Natural killer cell treated with Interleukin-12 subunit alpha and Interleukin-12 subunit beta and Interleukin-15 and Interleukin-18, amount 100 ng/mL, for 72 hours (primary cell): ENCODE measurements at regions not wholly inside any gene's neighbourhood (a gene's known extent, or its start where the extent isn't known, plus 50 kb on each side); places are given as distances from the start of the nearest gene placed in this dataset.

Experiments used
- ATAC-seq, 2 donors: fragments of 150-1000 bp; cut with Tn5 transposase in 1 of 2; sonication (Bioruptor Pico), chemical (Tn5 transposase) in 1 of 2; 2 replicates each; pipeline ENCODE4 v1.10.0; 2021
- DNase-seq: peaks from one replicate; pipeline ENCODE4 v3.0.0; 2022; ENCODE audit warnings: low spot score
- H3K27ac Mint-ChIP-seq, 2 donors: 1 replicate in 1 of 2; 2 replicates in 1 of 2; pipeline ENCODE4 v1.8.0; 2022; ENCODE audit warnings: mixed read lengths in 2 of 2, mild to moderate bottlenecking in 1 of 2, moderate library complexity in 1 of 2
- H3K27me3 Mint-ChIP-seq, 2 donors: 1 replicate in 1 of 2; 2 replicates in 1 of 2; pipeline ENCODE4 v1.8.0; 2022; ENCODE audit warnings: mixed read lengths in 2 of 2
- H3K36me3 Mint-ChIP-seq: one replicate; pipeline ENCODE4 v1.8.0; 2022; ENCODE audit warnings: mixed read lengths
- H3K4me1 Mint-ChIP-seq, 2 donors: 1 replicate in 1 of 2; 2 replicates in 1 of 2; pipeline ENCODE4 v1.8.0; 2022; ENCODE audit warnings: low read depth in 2 of 2, mixed read lengths in 2 of 2, mild to moderate bottlenecking in 1 of 2
- H3K4me3 Mint-ChIP-seq: one replicate; pipeline ENCODE4 v1.8.0; 2022; ENCODE audit warnings: mixed read lengths
- H3K9me3 Mint-ChIP-seq: 2 replicates; pipeline ENCODE4 v1.8.0; 2022; ENCODE audit warnings: mixed read lengths

DNA sequence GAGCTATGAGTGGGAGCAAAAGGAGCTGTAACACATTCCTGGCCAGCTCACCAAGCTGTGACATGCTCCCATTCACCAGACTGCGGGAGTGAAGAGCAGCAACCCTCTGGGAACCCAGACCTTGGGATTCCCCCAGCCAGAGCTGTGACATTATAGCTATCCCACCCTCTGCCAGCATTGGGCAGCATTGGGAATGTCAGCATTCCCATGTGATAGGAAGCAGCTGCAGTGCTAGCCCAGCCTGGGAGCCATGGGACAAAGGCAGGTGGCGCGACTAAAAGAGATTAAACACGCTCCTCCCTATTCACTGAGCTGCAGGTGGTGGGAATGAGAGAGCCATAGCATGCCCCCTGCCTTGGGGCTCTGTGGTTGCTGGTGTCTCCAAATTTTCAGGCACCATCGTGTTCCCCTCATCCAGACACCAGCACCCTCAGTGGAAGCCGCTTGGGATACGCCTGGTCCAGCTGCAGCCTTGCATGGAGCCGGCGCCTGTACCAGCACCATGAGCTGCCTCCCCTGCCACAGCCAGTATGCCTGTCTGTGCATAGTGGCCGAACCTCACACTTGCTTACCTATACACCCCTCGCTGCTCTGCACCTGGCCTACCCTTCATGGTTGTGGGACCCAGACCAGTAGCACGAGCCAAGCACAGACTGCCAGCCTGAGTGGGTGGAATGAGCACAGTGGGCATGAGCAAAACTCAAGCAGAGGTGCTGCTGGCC is 695.6 kb upstream of the GCFC2 start:
- Mint-ChIP-seq H3K27ac (no peak overlapping the region), H3K27me3 (no peaks in the 10 kb centered on the region), H3K9me3 (peaks cover 17% of the 10 kb centered on the region), H3K4me1 (no peaks in the 10 kb centered on the region), H3K4me3 (no peak overlapping the region), H3K36me3 (no peaks in the 10 kb centered on the region)
- ATAC-seq (no peak), DNase-seq (no peak)

GRCh38 chr2:76393356-76393755 is 682.6 kb upstream of the GCFC2 start:
- H3K4me1 Mint-ChIP-seq = no peaks in the 10 kb centered on the region
- no peak for ATAC-seq
- H3K36me3 Mint-ChIP-seq = peaks cover 5% of the 10 kb centered on the region
- no peak overlapping the region for H3K27ac Mint-ChIP-seq
- no peaks in the 10 kb centered on the region for H3K27me3 Mint-ChIP-seq
- DNase-seq = no peak
- H3K4me3 Mint-ChIP-seq = no peak overlapping the region
- H3K9me3 Mint-ChIP-seq = peaks cover 21% of the 10 kb centered on the region

GRCh38 chr2:76391678-76392077 is 681.0 kb upstream of the GCFC2 start:
- no peaks in the 10 kb centered on the region for H3K27me3 Mint-ChIP-seq
- ATAC-seq = no peak

DNA sequence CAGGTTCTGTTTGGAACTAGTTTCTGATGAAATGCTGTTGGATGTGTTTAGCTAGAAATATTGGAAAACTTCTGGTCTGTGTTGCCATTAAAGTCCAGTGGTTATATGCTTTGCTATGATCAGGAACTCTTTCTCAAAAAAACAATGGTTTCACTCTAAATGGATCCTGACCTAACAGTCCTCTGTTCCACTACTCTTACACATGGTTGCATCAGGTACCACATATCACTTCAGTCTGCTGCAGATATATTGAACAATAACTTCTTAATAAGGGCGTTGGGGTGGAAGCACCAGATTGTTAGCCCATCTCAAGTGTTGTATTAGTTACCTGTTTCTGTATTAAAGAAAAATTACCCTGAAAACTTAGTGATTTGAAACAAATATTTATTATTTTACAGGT is 676.6 kb upstream of the GCFC2 start:
- H3K9me3 Mint-ChIP-seq = peaks cover 7% of the 10 kb centered on the region
- no peak overlapping the region for H3K4me3 Mint-ChIP-seq
- H3K4me1 Mint-ChIP-seq = no peaks in the 10 kb centered on the region
- H3K36me3 Mint-ChIP-seq = no peaks in the 10 kb centered on the region
- no peak overlapping the region for H3K27ac Mint-ChIP-seq
- ATAC-seq (no peak), DNase-seq (no peak)
- no peaks in the 10 kb centered on the region for H3K27me3 Mint-ChIP-seq

More at GRCh38 chr2:76391678-76392077, 681.0 kb upstream of the GCFC2 start:
- H3K9me3 Mint-ChIP-seq = peaks cover 12% of the 10 kb centered on the region
- no peak for DNase-seq
- no peak overlapping the region for H3K4me3 Mint-ChIP-seq
- no peaks in the 10 kb centered on the region for H3K4me1 Mint-ChIP-seq
- H3K27ac Mint-ChIP-seq = no peak overlapping the region
- H3K36me3 Mint-ChIP-seq = no peaks in the 10 kb centered on the region

DNA sequence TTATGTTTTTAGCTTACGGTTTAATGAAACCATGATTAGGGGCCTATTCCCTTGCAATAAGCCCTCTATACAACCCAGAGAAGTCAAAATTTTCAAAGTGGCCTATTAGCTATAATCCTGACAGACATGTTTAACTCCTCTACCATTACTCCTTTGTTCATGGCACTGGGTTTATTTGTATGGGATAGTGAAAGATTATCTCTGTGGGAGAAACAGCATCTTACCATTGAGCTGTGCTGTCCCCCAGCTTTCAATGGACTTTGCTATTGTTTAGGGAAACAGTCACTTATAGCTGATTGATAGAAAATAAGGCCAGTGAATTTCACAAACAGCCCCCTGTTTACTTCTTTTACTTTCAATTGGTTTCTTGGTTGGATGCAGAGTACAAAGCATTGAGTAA is 675.2 kb upstream of the GCFC2 start:
- no peak overlapping the region for H3K4me3 Mint-ChIP-seq
- no peaks in the 10 kb centered on the region for H3K36me3 Mint-ChIP-seq
- ATAC-seq (no peak), DNase-seq (no peak)
- no peaks in the 10 kb centered on the region for H3K27me3 Mint-ChIP-seq
- H3K9me3 Mint-ChIP-seq = peaks cover 7% of the 10 kb centered on the region
- H3K4me1 Mint-ChIP-seq = no peaks in the 10 kb centered on the region
- H3K27ac Mint-ChIP-seq = no peak overlapping the region

- H3K4me3 Mint-ChIP-seq = no peak overlapping the region
- peaks cover 13% of the 10 kb centered on the region for H3K9me3 Mint-ChIP-seq
- DNase-seq = no peak
- ATAC-seq = no peak
- H3K4me1 Mint-ChIP-seq = no peaks in the 10 kb centered on the region
- no peaks in the 10 kb centered on the region for H3K36me3 Mint-ChIP-seq
- H3K27ac Mint-ChIP-seq = no peak overlapping the region
- no peaks in the 10 kb centered on the region for H3K27me3 Mint-ChIP-seq
Observed at GRCh38 chr2:76381624-76382023, 670.9 kb upstream of the GCFC2 start.

GRCh38 chr2:76378140-76378539 is 667.4 kb upstream of the GCFC2 start:
- Mint-ChIP-seq H3K4me1 (no peaks in the 10 kb centered on the region), H3K27me3 (no peaks in the 10 kb centered on the region), H3K36me3 (no peaks in the 10 kb centered on the region), H3K4me3 (no peak overlapping the region), H3K9me3 (peaks cover 13% of the 10 kb centered on the region), H3K27ac (no peak overlapping the region)
- ATAC-seq = no peak
- no peak for DNase-seq

DNA sequence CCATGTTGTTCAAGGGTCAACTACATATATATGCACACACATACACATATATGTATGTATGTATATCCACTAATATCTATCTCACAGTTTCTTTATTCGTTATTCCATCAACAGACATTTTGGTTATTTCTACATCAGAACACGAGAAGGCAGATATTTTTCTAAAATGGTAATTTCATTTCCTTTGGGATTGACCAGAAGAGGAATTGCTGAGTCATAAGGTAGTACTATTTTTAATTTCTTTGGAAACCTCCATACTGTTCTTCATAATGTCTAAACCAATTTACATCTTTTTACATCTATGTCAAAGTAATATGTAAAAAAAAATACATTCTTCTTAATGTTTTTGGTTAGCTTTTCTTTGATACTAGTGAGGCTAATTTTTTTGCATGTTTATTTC is 630.7 kb upstream of the GCFC2 start:
- no peak overlapping the region for H3K27ac Mint-ChIP-seq
- peaks cover 5% of the 10 kb centered on the region for H3K36me3 Mint-ChIP-seq
- DNase-seq (no peak), ATAC-seq (no peak)
- H3K4me3 Mint-ChIP-seq = no peak overlapping the region
- H3K4me1 Mint-ChIP-seq = no peaks in the 10 kb centered on the region
- H3K27me3 Mint-ChIP-seq = no peaks in the 10 kb centered on the region
- H3K9me3 Mint-ChIP-seq = peaks cover 22% of the 10 kb centered on the region

GRCh38 chr2:76332871-76333270 is 622.2 kb upstream of the GCFC2 start:
- no peak for DNase-seq
- no peaks in the 10 kb centered on the region for H3K4me1 Mint-ChIP-seq

DNA sequence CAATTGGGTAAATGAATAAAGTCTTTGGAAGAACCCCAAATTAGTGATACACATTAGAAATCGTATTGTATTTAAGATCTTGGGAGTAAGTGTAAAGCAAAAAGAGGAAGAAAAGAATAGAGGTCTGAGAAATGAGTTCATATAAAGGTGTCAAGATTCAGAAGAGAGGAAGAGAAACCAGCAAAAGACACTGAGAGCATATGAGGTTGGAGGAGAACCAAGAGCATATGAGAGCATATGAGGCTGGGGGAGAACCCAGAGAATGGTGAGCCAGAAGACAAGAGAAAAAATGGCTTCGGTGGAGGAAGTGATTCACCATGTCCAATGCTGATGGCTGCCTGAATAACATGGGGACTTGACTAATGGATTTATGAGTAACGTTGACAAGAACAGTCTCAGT is 620.1 kb upstream of the GCFC2 start:
- ATAC-seq (no peak), DNase-seq (no peak)
- Mint-ChIP-seq H3K9me3 (peaks cover 22% of the 10 kb centered on the region), H3K27ac (no peak overlapping the region), H3K4me3 (no peak overlapping the region), H3K27me3 (no peaks in the 10 kb centered on the region), H3K4me1 (no peaks in the 10 kb centered on the region), H3K36me3 (peaks cover 10% of the 10 kb centered on the region)

More at GRCh38 chr2:76332871-76333270, 622.2 kb upstream of the GCFC2 start:
- no peak overlapping the region for H3K27ac Mint-ChIP-seq
- peaks cover 22% of the 10 kb centered on the region for H3K9me3 Mint-ChIP-seq
- ATAC-seq = no peak
- peaks cover 10% of the 10 kb centered on the region for H3K36me3 Mint-ChIP-seq
- no peaks in the 10 kb centered on the region for H3K27me3 Mint-ChIP-seq
- no peak overlapping the region for H3K4me3 Mint-ChIP-seq

DNA sequence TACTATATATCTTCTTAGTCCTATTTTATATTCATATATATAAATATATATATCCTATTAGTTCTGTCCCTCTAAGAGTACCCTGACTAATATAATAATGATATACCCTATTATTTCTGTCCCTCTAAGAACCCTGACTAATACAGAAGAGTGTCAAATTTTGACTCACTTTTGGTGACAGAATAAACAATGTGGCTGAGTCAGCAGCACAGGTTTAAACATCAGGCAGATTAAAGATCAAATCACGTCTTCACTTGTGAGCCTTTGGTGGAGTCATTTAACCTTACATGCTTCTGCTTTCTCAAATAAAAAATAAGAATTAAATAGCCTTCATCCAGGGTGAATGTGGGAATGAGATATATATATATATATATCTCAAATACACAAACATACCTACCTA is 615.9 kb upstream of the GCFC2 start:
- ATAC-seq = no peak
- Mint-ChIP-seq H3K4me3 (no peak overlapping the region), H3K4me1 (no peaks in the 10 kb centered on the region), H3K36me3 (peaks cover 9% of the 10 kb centered on the region), H3K27me3 (no peaks in the 10 kb centered on the region), H3K27ac (no peak overlapping the region), H3K9me3 (peaks cover 19% of the 10 kb centered on the region)
- no peak for DNase-seq

DNA sequence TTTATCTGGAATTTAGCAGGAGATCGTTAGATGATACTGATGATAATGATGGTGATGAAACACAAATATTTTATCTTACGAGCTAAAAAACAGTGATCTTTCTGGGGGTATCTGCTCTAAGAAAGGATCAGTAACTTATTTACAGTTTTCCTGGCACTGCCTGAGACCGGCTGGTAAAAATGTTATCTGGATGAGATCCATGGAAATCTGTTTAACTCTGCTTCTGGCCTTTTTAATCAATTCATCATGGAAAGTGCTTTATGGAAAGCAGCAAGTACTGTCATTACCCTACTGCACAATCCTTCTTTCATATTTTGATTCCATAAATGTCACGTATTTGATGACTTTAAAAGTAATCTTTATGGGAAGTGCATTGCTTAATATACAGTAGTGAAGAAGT is 612.7 kb upstream of the GCFC2 start:
- no peak for DNase-seq
- H3K27me3 Mint-ChIP-seq = no peaks in the 10 kb centered on the region
- ATAC-seq = no peak
- H3K36me3 Mint-ChIP-seq = peaks cover 5% of the 10 kb centered on the region
- no peak overlapping the region for H3K27ac Mint-ChIP-seq
- no peak overlapping the region for H3K4me3 Mint-ChIP-seq
- H3K9me3 Mint-ChIP-seq = peaks cover 16% of the 10 kb centered on the region
- no peaks in the 10 kb centered on the region for H3K4me1 Mint-ChIP-seq

DNA sequence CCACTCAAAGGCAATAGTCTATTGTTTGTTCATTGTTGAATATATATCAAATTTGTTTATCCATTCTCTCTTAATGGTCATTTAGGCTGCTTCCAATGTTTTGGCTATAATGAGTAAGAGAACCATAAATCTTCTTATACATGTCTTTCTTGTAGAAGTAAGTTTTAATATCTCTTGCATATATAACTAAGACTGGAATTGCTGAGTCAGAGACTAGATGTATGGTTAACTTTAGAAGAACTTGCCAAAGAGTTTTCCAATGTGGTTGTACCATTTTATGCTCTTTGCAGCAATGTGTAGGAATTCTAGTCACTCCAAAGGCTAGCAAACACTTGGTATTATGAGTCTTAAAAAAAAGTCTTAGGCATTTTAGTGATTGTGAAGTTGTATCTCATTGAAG is 610.0 kb upstream of the GCFC2 start:
- Mint-ChIP-seq H3K27me3 (no peaks in the 10 kb centered on the region), H3K4me1 (no peaks in the 10 kb centered on the region), H3K27ac (no peak overlapping the region), H3K4me3 (no peak overlapping the region), H3K36me3 (peaks cover 9% of the 10 kb centered on the region), H3K9me3 (peaks cover 23% of the 10 kb centered on the region)
- no peak for DNase-seq
- no peak for ATAC-seq

- no peaks in the 10 kb centered on the region for H3K27me3 Mint-ChIP-seq
- no peak for DNase-seq
- no peaks in the 10 kb centered on the region for H3K4me1 Mint-ChIP-seq
- no peak for ATAC-seq
- H3K4me3 Mint-ChIP-seq = no peak overlapping the region
- H3K36me3 Mint-ChIP-seq = peaks cover 9% of the 10 kb centered on the region
- H3K27ac Mint-ChIP-seq = no peak overlapping the region
- peaks cover 20% of the 10 kb centered on the region for H3K9me3 Mint-ChIP-seq
Observed at GRCh38 chr2:76318848-76319360, 608.2 kb upstream of the GCFC2 start.

DNA sequence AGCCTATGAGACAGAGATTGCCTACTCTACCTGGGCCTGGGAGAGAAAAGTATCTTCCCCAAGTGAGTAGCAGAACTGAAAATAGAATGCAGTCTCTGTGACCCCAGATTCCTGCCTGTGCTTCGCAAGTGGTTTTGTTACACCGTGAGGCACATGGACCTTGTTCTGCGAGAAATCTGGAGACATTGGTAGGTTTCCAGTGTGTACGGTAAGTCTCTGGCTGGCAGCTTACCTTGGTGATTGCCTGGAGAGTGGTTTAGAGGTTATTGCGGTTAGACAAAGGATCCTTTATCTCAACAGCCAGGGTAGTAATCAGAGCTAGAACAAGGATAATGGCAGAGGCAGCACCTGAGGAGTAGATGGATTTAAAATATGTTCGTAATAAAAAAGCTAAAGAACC is 606.0 kb upstream of the GCFC2 start:
- Mint-ChIP-seq H3K4me3 (no peak overlapping the region), H3K4me1 (no peaks in the 10 kb centered on the region), H3K9me3 (peaks cover 14% of the 10 kb centered on the region), H3K36me3 (peaks cover 4% of the 10 kb centered on the region), H3K27me3 (no peaks in the 10 kb centered on the region), H3K27ac (no peak overlapping the region)
- DNase-seq (no peak), ATAC-seq (no peak)
